K562 (cell line): ENCODE measurements at regions not wholly inside any gene's neighbourhood (a gene's known extent, or its start where the extent isn't known, plus 50 kb on each side); places are given as distances from the start of the nearest gene placed in this dataset.

Source experiments
- ARID1B ChIP-seq: fragments of 450-650 bp; IDR thresholded peaks from 2 replicates; pipeline ENCODE4 v1.6.1; 2016; ENCODE audit warnings: antibody characterized with exemption, mild to moderate bottlenecking, inconsistent platforms
- DMBX1 ChIP-seq: fragments of 250-450 bp; sonication (Bioruptor Pico); IDR thresholded peaks from 2 replicates; pipeline ENCODE4 v1.8.0; 2022; ENCODE audit warnings: inconsistent platforms, mild to moderate bottlenecking, moderate library complexity, borderline replicate concordance
- MAZ ChIP-seq, 2 experiments: fragments of 450-650 bp in 1 of 2; sonication (generic) in 1 of 2; formaldehyde crosslinking; IDR thresholded peaks in 1 of 2; conservative IDR thresholded peaks in 1 of 2; 2 replicates each; pipeline versions ENCODE4 v1.4.0 to v1.5.0; 2020; ENCODE audit warnings: mild to moderate bottlenecking in 1 of 2, missing genetic modification reagents in 1 of 2
- NEUROD1 ChIP-seq: fragments of 150-350 bp; IDR thresholded peaks from 2 replicates; pipeline ENCODE4 v1.6.1; 2014; ENCODE audit warnings: borderline replicate concordance, low read length, low read depth; ENCODE audit not compliant: partially characterized antibody
- OTX1 ChIP-seq: fragments of 450-650 bp; formaldehyde crosslinking; IDR thresholded peaks from 2 replicates; pipeline ENCODE4 v1.4.0; 2022; ENCODE audit warnings: mild to moderate bottlenecking
- SIN3B ChIP-seq: fragments of 450-650 bp; IDR thresholded peaks from 2 replicates; pipeline ENCODE4 v1.6.1; 2017; ENCODE audit warnings: low read depth, mild to moderate bottlenecking, moderate library complexity
- SMAD1 ChIP-seq: fragments of 150-350 bp; IDR thresholded peaks from 2 replicates; pipeline ENCODE4 v1.6.1; 2014; ENCODE audit warnings: low read length, low read depth; ENCODE audit not compliant: partially characterized antibody
- SP2 ChIP-seq: IDR thresholded peaks from 2 replicates; pipeline ENCODE4 v1.6.1; 2011; ENCODE audit warnings: mild to moderate bottlenecking, low read depth, low read length, moderate library complexity; ENCODE audit not compliant: poor library complexity, severe bottlenecking; ENCODE audit errors: extremely low read depth
- SRSF7 ChIP-seq: fragments of 200-400 bp; formaldehyde crosslinking; optimal IDR thresholded peaks from 2 replicates; pipeline ENCODE3; 2017; ENCODE audit warnings: mild to moderate bottlenecking, low read depth, low read length
- TCF3 ChIP-seq: sonication (generic); formaldehyde crosslinking; IDR thresholded peaks from 2 replicates; pipeline ENCODE4 v1.4.0; 2020; ENCODE audit warnings: mild to moderate bottlenecking, missing genetic modification reagents
- TRIM24 ChIP-seq, 2 experiments: fragments of 450-650 bp; IDR thresholded peaks; 2 replicates each; pipeline ENCODE4 v1.6.1; 2016
- ZNF324 ChIP-seq: fragments of 250-450 bp; sonication (Bioruptor Pico); IDR thresholded peaks from 2 replicates; pipeline ENCODE4 v1.4.0; 2020; ENCODE audit warnings: mild to moderate bottlenecking
- TF ChIP-seq, protein P1 (sequence below): fragments of 250-450 bp; sonication (Bioruptor Pico); IDR thresholded peaks from 2 replicates; pipeline ENCODE4 v1.8.0; 2021; ENCODE audit warnings: moderate library complexity, mild to moderate bottlenecking, inconsistent platforms
- TF ChIP-seq, protein P2 (sequence below): fragments of 200-800 bp; sonication (Bioruptor generic); IDR thresholded peaks from 2 replicates; pipeline ENCODE4 v1.6.1; 2017; ENCODE audit warnings: missing genetic modification characterization, missing compliant biosample characterization
- TF ChIP-seq, protein P3 (sequence below): fragments of 250-450 bp; sonication (Bioruptor Pico); IDR thresholded peaks from 2 replicates; pipeline ENCODE4 v1.5.0; 2021
- TF ChIP-seq, protein P4 (sequence below): fragments of 250-450 bp; sonication (Bioruptor Pico); IDR thresholded peaks from 2 replicates; pipeline ENCODE4 v1.9.0; 2021; ENCODE audit warnings: mild to moderate bottlenecking, inconsistent platforms
- TF ChIP-seq, protein P5 (sequence below), 2 experiments: fragments of 200-800 bp in 1 of 2; sonication (Bioruptor generic) in 1 of 2; sonication (generic) in 1 of 2; formaldehyde crosslinking in 1 of 2; IDR thresholded peaks in 1 of 2; conservative IDR thresholded peaks in 1 of 2; 2 replicates each; pipeline versions ENCODE4 v1.5.0 to v1.6.1; 2016 to 2020; ENCODE audit warnings: missing compliant biosample characterization in 1 of 2, missing genetic modification characterization in 1 of 2, missing genetic modification reagents in 1 of 2

DNA sequence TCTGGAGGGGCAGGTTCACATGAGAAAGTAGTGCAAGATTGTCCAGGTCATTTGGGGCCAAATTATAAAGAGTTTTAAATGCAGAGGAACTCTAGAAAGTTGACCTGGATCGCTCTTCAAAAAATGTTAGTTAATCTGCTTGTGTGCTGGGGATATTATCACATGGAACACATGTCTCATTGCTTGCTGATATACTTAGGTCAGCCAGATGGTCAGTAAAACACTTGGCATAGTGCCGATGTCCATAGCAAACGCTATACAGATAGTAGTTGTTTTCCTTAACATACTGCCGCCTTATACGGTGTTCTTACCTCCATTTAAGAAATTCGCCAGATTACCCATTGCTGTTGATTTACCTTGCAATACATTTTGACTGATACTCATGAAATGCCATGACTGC is 103.4 kb upstream of the CWC22 start (continued):
- TF ChIP-seq, protein P1, sequence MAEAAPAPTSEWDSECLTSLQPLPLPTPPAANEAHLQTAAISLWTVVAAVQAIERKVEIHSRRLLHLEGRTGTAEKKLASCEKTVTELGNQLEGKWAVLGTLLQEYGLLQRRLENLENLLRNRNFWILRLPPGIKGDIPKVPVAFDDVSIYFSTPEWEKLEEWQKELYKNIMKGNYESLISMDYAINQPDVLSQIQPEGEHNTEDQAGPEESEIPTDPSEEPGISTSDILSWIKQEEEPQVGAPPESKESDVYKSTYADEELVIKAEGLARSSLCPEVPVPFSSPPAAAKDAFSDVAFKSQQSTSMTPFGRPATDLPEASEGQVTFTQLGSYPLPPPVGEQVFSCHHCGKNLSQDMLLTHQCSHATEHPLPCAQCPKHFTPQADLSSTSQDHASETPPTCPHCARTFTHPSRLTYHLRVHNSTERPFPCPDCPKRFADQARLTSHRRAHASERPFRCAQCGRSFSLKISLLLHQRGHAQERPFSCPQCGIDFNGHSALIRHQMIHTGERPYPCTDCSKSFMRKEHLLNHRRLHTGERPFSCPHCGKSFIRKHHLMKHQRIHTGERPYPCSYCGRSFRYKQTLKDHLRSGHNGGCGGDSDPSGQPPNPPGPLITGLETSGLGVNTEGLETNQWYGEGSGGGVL = no peak
- TF ChIP-seq OTX1 (CRISPR knock-in tag) (no peak), TCF3 (CRISPR knock-in tag) (peak; percentile 75), ARID1B (peak; percentile 82), SMAD1 (no peak), TRIM24 (IDR thresholded peaks at IDR 0.05) (0 out of 4 replicates have a peak, but pooled peaks of 1 of the 2 experiments have one; percentile 13), SP2 (no peak), NEUROD1 (no peak), SRSF7 (no peak), DMBX1 (no peak), MAZ (CRISPR knock-in tag; conservative IDR thresholded peaks at IDR 0.05 in 1 of 2, IDR thresholded peaks at IDR 0.05 in 1 of 2) (peak in 1 of 2 experiments; percentile 22; a peak in 1 of 4 replicates), SIN3B (no peak), ZNF324 (no peak)
- TF ChIP-seq, protein P2, sequence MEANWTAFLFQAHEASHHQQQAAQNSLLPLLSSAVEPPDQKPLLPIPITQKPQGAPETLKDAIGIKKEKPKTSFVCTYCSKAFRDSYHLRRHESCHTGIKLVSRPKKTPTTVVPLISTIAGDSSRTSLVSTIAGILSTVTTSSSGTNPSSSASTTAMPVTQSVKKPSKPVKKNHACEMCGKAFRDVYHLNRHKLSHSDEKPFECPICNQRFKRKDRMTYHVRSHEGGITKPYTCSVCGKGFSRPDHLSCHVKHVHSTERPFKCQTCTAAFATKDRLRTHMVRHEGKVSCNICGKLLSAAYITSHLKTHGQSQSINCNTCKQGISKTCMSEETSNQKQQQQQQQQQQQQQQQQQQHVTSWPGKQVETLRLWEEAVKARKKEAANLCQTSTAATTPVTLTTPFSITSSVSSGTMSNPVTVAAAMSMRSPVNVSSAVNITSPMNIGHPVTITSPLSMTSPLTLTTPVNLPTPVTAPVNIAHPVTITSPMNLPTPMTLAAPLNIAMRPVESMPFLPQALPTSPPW (CRISPR knock-in tag) = no peak
- TF ChIP-seq, protein P3, sequence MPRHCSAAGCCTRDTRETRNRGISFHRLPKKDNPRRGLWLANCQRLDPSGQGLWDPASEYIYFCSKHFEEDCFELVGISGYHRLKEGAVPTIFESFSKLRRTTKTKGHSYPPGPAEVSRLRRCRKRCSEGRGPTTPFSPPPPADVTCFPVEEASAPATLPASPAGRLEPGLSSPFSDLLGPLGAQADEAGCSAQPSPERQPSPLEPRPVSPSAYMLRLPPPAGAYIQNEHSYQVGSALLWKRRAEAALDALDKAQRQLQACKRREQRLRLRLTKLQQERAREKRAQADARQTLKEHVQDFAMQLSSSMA (CRISPR knock-in tag) = no peak
- TF ChIP-seq, protein P4, sequence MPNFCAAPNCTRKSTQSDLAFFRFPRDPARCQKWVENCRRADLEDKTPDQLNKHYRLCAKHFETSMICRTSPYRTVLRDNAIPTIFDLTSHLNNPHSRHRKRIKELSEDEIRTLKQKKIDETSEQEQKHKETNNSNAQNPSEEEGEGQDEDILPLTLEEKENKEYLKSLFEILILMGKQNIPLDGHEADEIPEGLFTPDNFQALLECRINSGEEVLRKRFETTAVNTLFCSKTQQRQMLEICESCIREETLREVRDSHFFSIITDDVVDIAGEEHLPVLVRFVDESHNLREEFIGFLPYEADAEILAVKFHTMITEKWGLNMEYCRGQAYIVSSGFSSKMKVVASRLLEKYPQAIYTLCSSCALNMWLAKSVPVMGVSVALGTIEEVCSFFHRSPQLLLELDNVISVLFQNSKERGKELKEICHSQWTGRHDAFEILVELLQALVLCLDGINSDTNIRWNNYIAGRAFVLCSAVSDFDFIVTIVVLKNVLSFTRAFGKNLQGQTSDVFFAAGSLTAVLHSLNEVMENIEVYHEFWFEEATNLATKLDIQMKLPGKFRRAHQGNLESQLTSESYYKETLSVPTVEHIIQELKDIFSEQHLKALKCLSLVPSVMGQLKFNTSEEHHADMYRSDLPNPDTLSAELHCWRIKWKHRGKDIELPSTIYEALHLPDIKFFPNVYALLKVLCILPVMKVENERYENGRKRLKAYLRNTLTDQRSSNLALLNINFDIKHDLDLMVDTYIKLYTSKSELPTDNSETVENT (CRISPR knock-in tag) = no peak
- TF ChIP-seq, protein P5, sequence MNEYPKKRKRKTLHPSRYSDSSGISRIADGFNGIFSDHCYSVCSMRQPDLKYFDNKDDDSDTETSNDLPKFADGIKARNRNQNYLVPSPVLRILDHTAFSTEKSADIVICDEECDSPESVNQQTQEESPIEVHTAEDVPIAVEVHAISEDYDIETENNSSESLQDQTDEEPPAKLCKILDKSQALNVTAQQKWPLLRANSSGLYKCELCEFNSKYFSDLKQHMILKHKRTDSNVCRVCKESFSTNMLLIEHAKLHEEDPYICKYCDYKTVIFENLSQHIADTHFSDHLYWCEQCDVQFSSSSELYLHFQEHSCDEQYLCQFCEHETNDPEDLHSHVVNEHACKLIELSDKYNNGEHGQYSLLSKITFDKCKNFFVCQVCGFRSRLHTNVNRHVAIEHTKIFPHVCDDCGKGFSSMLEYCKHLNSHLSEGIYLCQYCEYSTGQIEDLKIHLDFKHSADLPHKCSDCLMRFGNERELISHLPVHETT (CRISPR knock-in tag; conservative IDR thresholded peaks at IDR 0.05 in 1 of 2, IDR thresholded peaks at IDR 0.05 in 1 of 2) = 0 out of 4 replicates have a peak, but pooled peaks of 1 of the 2 experiments have one; percentile 47
